ENCODE measurements at regions not wholly inside any gene's neighbourhood (a gene's known extent, or its start where the extent isn't known, plus 50 kb on each side); places are given as distances from the start of the nearest gene placed in this dataset.

GRCh38 chr3:72131899-72132298 lies 347.0 kb upstream of the PROK2 start:
- no peak overlapping the region for H3K4me2 ChIP-seq (ENCODE audit: insufficient read depth, insufficient read length, low read length)
- H3K56ac ChIP-seq (ENCODE audit: insufficient read length, low read depth, low read length): no peak overlapping the region
- H3T11ph ChIP-seq (ENCODE audit: low read length): no peak overlapping the region
- no peak overlapping the region for H3K9ac ChIP-seq (ENCODE audit: extremely low read depth, insufficient read length, low read length)
- TF ChIP-seq CTCF (conservative IDR thresholded peaks at IDR 0.05): no peak
- no peaks in the 10 kb centered on the region for H3K23me2 ChIP-seq (ENCODE audit: insufficient read length, low read depth, low read length, poor library complexity, severe bottlenecking)
- H3K23ac ChIP-seq (ENCODE audit: insufficient read length, low read depth, low read length): no peak overlapping the region
- no CpG with 5 or more reads among the region's 1 CpG for WGBS (ENCODE audit: extremely low coverage, insufficient read length, low lambda C conversion rate)
- Mint-ChIP-seq H3K27ac (no peak overlapping the region), H3K27me3 (ENCODE audit: low read depth) (peaks cover 14% of the 10 kb centered on the region), H3K4me1 (peaks cover 10 to 14% of the 10 kb centered on the region in 2 experiments), H3K9me3 (no peaks in the 10 kb centered on the region; a peak in 2 of 5 replicates), H3K36me3 (ENCODE audit: insufficient read depth in 1 of 3, low read depth in 3 of 3) (no peaks in the 10 kb centered on the region), H3K4me3 (no peak overlapping the region)
- H3K14ac ChIP-seq (ENCODE audit: insufficient read depth, low read length): no peak overlapping the region
- no peak for DNase-seq
- no peaks in the 10 kb centered on the region for H3K9me3 ChIP-seq (ENCODE audit: control insufficient read depth, low read depth, low read length)
- no peak overlapping the region for H2BK120ac ChIP-seq (ENCODE audit: low read depth, low read length, poor library complexity, severe bottlenecking)
- H3K79me1 ChIP-seq (ENCODE audit: insufficient read depth, low read depth, low read length, poor library complexity, severe bottlenecking): no peaks in the 10 kb centered on the region
- H2BK12ac ChIP-seq (ENCODE audit: insufficient read length, low read depth, low read length): no peak overlapping the region
- no peak overlapping the region for H2AK5ac ChIP-seq (ENCODE audit: insufficient read length, low read length)
- H3K79me2 ChIP-seq (ENCODE audit: insufficient read depth, low read length): no peaks in the 10 kb centered on the region
- H3K4ac ChIP-seq (ENCODE audit: low read depth, low read length): no peak overlapping the region
- H3K18ac ChIP-seq (ENCODE audit: insufficient read length, low read depth, low read length): no peak overlapping the region
- no peak overlapping the region for H2BK5ac ChIP-seq (ENCODE audit: insufficient read length, low read length)
- H2BK15ac ChIP-seq (ENCODE audit: low read depth, low read length): no peak overlapping the region
- H4K91ac ChIP-seq (ENCODE audit: insufficient read length, low read depth, low read length): no peak overlapping the region
- no peak overlapping the region for H4K5ac ChIP-seq (ENCODE audit: insufficient read length, low read depth, low read length)
- H3K27ac ChIP-seq (ENCODE audit: insufficient read length, low read depth, low read length): no peak overlapping the region
- H2AFZ ChIP-seq (ENCODE audit: low read length): no peak overlapping the region
- H4K20me1 ChIP-seq (ENCODE audit: control insufficient read depth, insufficient read depth, insufficient read length): no peaks in the 10 kb centered on the region
- peaks cover 5% of the 10 kb centered on the region; the same call in 1 of the 2 replicates for H3K4me1 ChIP-seq (ENCODE audit: insufficient read depth, low read length)
- H2BK20ac ChIP-seq (ENCODE audit: low read depth, low read length, poor library complexity, severe bottlenecking): no peak overlapping the region
- no peaks in the 10 kb centered on the region for H3K27me3 ChIP-seq (ENCODE audit: insufficient read depth, low read length)
- H4K8ac ChIP-seq (replicated peaks; ENCODE audit: insufficient read length, low read depth, low read length): no peak overlapping the region

Measured in H9 (cell line).